Kidney (tissue), 13 donors: ENCODE measurements at regions not wholly inside any gene's neighbourhood (a gene's known extent, or its start where the extent isn't known, plus 50 kb on each side); places are given as distances from the start of the nearest gene placed in this dataset.

Experiments
- DNase-seq, 5 donors: peaks; one replicate each; pipeline ENCODE4 v3.0.0-alpha.2; 2013 to 2020
- FAIRE-seq: peaks from 2 replicates; lab custom pipeline; 2012; peaks lifted over from hg19 to GRCh38; lab: Jason Lieb, UNC
- H3K27ac ChIP-seq, 2 donors: one replicate each; pipeline ENCODE4 v1.7.0; 2013; ENCODE audit warnings: low read depth in 2 of 2, low read length in 2 of 2, inconsistent platforms in 1 of 2
- H3K27me3 ChIP-seq: one replicate; pipeline ENCODE4 v1.7.1; 2013; ENCODE audit warnings: low read length, inconsistent platforms; ENCODE audit not compliant: control insufficient read depth, insufficient read depth
- H3K36me3 ChIP-seq, 3 donors: one replicate each; pipeline versions ENCODE4 v1.7.0 to v1.7.1; 2013; ENCODE audit warnings: low read length in 3 of 3, control low read depth in 1 of 3, inconsistent platforms in 1 of 3; ENCODE audit not compliant: insufficient read depth in 3 of 3, control insufficient read depth in 2 of 3
- H3K4me1 ChIP-seq, 3 donors: one replicate each; pipeline versions ENCODE4 v1.7.0 to v1.7.1; 2013; ENCODE audit warnings: low read length in 3 of 3, inconsistent platforms in 1 of 3, low read depth in 1 of 3; ENCODE audit not compliant: control insufficient read depth in 2 of 3, insufficient read depth in 2 of 3
- H3K4me3 ChIP-seq, 3 donors: one replicate each; pipeline versions ENCODE4 v1.7.0 to v1.8.1; 2013; ENCODE audit warnings: low read length in 3 of 3, control low read depth in 1 of 3, inconsistent platforms in 1 of 3
- H3K9ac ChIP-seq, 3 donors: one replicate each; pipeline versions ENCODE4 v1.7.0 to v1.7.1; 2013; ENCODE audit warnings: low read length in 3 of 3, control low read depth in 1 of 3, inconsistent platforms in 1 of 3
- H3K9me3 ChIP-seq, 3 donors: one replicate each; pipeline versions ENCODE4 v1.7.0 to v1.7.1; 2013; ENCODE audit warnings: low read length in 3 of 3, control low read depth in 1 of 3, inconsistent platforms in 1 of 3; ENCODE audit not compliant: control insufficient read depth in 2 of 3, insufficient read depth in 1 of 3
- intact Hi-C: fragments of 100-400 bp; cut with DNase I; formaldehyde crosslinking; loops from one replicate; pipeline ENCODE4 v1.11.1; 2022
- TF ChIP-seq, protein P1 (sequence below): IDR thresholded peaks from 3 replicates; pipeline ENCODE4 v1.5.1; 2012; ENCODE audit warnings: mild to moderate bottlenecking, moderate library complexity, borderline replicate concordance; ENCODE audit not compliant: insufficient read depth; ENCODE audit errors: extremely low read depth
- donor health status: control.
- donor health status: control.
- donor health status: control.
- donor health status: control.
- donor health status: control.
- donor health status: DM: yes; HTN: yes; CAD: no.
- donor health status: Normal renal cell carcinoma (clear cell type).

DNA sequence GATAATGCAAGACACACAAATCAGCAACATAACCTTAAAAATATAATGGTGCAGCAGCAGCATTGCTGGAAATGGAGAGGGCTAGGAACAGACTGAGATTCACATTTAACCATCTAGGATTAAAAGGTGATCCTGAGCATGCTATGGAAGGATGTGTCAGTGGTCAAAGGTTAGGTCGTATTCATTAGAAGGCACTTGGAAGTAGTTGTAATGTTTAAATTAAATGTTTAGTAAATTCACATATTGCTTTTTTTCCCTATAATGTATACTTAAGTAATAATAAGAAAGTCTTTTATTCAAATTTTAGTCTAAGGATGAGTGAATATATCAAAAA is 368.6 kb upstream of the PDE3A start:
- no peaks in the 10 kb centered on the region for H3K27me3 ChIP-seq

DNA sequence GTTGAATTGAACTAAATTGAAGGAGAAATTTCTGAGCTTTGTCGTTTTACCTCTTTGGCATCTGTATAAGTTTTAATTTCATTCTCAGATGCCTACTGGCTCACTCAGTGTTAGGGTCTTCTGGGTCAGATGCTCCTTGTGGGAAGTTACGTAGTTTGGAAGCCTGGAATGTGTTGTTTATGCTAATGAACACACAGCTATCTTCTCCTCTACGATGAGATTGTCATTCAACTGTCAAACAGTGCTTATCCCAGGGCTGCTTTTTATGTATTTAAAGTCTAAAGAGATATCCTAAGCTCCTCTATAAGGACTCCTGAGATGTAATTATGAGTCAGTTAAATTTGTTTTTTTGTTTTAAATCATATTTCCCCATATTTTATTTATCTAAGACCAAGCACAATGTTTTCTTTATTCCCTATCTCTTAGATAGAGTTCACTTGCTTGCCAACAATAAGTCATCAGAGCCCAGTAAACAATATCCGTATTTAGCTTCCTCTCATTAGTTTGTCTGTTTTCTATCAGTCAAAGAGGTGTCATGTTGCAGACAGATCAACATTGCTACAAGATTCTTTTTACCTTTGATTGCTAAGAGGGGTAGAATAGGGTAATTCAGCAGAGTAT is 368.0 kb upstream of the PDE3A start:
- Histone ChIP-seq H3K4me1 (peaks cover 0 to 14% (median 0%) of the 10 kb centered on the region in 3 donors), H3K9me3 (no peaks in the 10 kb centered on the region), H3K4me3 (no peak overlapping the region), H3K27ac (no peak overlapping the region), H3K9ac (no peak overlapping the region), H3K27me3 (no peaks in the 10 kb centered on the region), H3K36me3 (no peaks in the 10 kb centered on the region)
- DNase-seq (no peak), FAIRE-seq (no peak)
- intact Hi-C loops = no loop called here
- TF ChIP-seq, protein P1, sequence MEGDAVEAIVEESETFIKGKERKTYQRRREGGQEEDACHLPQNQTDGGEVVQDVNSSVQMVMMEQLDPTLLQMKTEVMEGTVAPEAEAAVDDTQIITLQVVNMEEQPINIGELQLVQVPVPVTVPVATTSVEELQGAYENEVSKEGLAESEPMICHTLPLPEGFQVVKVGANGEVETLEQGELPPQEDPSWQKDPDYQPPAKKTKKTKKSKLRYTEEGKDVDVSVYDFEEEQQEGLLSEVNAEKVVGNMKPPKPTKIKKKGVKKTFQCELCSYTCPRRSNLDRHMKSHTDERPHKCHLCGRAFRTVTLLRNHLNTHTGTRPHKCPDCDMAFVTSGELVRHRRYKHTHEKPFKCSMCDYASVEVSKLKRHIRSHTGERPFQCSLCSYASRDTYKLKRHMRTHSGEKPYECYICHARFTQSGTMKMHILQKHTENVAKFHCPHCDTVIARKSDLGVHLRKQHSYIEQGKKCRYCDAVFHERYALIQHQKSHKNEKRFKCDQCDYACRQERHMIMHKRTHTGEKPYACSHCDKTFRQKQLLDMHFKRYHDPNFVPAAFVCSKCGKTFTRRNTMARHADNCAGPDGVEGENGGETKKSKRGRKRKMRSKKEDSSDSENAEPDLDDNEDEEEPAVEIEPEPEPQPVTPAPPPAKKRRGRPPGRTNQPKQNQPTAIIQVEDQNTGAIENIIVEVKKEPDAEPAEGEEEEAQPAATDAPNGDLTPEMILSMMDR = no peak

More for the DNA sequence above, 368.6 kb upstream of the PDE3A start:
- DNase-seq (no peak), FAIRE-seq (no peak)
- Histone ChIP-seq H3K4me1 (peaks cover 0 to 14% (median 0%) of the 10 kb centered on the region in 3 donors), H3K36me3 (no peaks in the 10 kb centered on the region), H3K9ac (no peak overlapping the region), H3K4me3 (no peak overlapping the region), H3K27ac (no peak overlapping the region), H3K9me3 (no peaks in the 10 kb centered on the region)
- TF ChIP-seq, protein P1 = no peak
- intact Hi-C loops = no loop called here

GRCh38 chr12:20003252-20003651 is 365.1 kb upstream of the PDE3A start:
- Histone ChIP-seq H3K36me3 (no peaks in the 10 kb centered on the region), H3K4me3 (no peak overlapping the region), H3K9me3 (no peaks in the 10 kb centered on the region), H3K27me3 (no peaks in the 10 kb centered on the region), H3K4me1 (peaks cover 0 to 7% (median 0%) of the 10 kb centered on the region in 3 donors), H3K27ac (no peak overlapping the region), H3K9ac (no peak overlapping the region)
- DNase-seq = no peak
- TF ChIP-seq, protein P1 = no peak
- no peak for FAIRE-seq
- intact Hi-C loops = no loop called here

GRCh38 chr12:20004952-20005351 is 363.4 kb upstream of the PDE3A start:
- intact Hi-C loops = no loop called here

More at GRCh38 chr12:20004952-20005351, 363.4 kb upstream of the PDE3A start:
- Histone ChIP-seq H3K36me3 (no peaks in the 10 kb centered on the region), H3K9me3 (no peaks in the 10 kb centered on the region), H3K4me1 (no peaks in the 10 kb centered on the region), H3K4me3 (no peak overlapping the region), H3K27ac (no peak overlapping the region), H3K27me3 (no peaks in the 10 kb centered on the region), H3K9ac (no peak overlapping the region)
- no peak for DNase-seq
- FAIRE-seq = no peak
- TF ChIP-seq, protein P1 = no peak
